ENCODE measurements at regions not wholly inside any gene's neighbourhood (a gene's known extent, or its start where the extent isn't known, plus 50 kb on each side); places are given as distances from the start of the nearest gene placed in this dataset.
A peak's percentile ranks its signal among the peaks of the same experiment; 100 is the strongest.

DNA sequence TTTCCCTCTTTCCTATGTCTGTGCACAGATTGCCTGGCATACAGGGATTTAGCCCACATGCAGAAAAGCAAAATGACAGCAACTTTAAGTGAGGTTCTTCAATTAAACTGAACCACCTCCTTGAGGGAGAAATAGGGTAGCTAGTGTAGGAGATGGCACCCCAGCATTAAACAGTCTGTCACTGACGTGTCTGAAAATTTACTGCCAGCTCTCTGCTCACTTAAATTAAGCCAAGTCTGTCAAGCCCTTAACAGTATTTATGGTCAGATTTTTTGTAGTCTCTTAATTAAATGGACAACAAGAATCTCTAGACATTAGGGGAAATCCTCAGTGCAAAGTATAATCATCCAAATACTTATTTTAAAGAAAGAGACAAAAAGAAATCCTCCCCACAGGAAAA is 696.5 kb upstream of the PTBP2 start:
- DNase-seq = no peak

DNA sequence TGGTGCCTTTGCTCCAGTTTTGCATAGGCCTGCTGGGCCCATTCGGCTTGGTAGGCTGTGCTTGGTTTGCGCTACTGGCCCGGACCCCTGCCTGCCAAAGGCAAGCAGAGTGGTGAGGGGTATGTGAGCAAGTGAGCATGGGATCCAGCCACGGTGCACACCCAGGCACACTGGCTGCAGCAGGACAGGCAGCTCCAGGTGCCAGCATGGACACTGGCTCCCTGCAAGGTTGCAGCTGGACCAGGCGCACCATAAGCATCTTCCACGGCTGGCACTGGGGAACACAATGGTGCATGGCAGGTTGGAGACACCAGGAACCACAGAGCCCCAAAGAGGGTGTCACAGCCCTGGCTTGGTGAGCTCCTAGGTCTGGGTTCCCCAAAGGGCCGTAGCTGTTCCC is 693.5 kb upstream of the PTBP2 start:
- DNase-seq = no peak

DNA sequence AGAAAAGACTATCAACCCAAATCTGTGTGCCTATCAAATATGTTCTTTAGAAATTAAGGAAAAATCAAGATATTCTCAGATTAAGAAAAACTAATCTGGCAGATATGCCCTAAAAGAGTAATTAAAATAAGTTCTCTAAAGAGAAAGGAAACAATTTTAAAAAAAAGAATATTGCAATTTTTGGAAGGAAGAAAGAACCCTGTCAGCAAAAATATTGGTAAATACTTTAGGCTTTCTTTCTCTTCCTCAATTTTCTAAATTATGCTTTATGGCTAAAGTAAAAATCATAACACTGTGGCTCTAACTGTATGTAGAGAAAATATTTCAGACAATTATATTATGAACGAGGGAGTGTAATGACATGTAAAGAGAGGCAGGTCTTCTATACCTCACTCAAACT is 691.3 kb upstream of the PTBP2 start:
- DNase-seq = no peak

DNA sequence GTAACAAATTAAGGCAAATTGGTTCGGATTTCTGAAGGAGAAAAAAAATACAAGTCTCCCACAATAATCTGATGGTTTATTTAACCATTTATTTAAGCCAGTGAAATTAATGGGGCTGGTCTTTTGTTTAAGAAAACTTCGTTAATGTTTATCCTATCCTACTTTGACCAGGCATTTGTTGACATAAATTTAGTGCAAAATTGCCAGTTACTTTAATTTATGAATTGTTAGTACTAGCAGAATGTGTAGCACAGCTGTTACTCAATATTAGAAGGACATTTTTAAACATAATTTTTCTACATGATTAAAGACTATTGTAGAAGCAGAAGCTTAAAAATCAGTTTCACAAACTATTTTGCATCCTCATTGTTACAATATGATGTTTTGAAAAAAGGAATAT is 687.6 kb upstream of the PTBP2 start:
- DNase-seq = no peak

DNA sequence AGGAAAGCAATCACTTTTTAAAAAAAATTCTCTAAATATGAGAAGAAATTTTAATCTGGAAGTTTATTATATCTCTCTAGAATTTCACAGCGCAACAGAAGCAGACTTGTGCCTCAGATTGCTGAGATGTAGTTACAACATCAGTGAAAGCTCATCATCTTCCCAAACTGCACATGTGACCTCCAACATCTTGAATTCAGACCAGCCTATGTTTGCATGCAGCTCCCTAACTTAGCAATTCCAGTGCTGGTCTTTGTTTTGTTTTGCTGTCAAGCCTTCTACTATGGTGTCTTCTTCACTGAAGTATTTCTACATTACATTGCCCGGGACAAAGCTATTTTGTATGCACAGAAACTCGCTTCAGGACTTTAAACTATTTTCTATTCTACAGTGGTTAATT is 684.8 kb upstream of the PTBP2 start:
- DNase-seq = no peak

DNA sequence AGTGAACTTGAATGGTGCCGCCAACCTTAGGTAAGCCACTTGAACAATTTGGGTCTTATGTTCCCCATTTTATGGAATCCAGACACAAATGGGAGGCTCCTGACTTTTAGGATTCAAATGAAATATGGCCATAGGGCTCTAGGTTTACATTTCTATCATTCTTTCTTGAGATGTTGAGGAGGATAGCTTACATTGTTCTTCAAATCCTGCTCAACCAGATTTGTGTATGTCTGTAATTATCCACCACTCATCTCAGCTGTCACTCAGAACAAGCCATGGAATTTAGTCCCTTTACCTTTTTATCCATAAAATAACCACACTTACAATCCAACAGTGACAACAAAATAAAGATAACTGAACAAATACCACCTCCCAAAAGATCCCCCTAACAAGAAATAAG is 682.9 kb upstream of the PTBP2 start:
- DNase-seq = no peak

DNA sequence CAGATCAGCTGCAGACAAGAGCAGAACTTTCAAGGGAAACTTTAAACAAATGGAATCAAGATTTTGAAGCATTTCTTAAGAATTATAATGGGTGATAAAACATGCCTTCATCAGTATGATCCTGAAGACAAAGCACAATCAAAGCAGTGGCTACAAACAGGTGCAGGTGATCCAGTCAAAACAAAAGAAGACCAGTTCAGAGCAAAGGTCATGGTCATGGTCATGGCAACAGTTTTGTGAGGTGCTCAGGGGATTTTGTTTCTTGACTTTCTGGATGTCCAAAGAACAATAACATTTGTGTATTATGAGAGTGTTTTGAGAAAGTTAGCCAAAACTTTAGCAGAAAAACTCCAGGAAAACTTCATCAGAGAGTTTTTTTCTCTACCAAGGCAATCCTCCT is 681.7 kb upstream of the PTBP2 start:
- no peak for DNase-seq

DNA sequence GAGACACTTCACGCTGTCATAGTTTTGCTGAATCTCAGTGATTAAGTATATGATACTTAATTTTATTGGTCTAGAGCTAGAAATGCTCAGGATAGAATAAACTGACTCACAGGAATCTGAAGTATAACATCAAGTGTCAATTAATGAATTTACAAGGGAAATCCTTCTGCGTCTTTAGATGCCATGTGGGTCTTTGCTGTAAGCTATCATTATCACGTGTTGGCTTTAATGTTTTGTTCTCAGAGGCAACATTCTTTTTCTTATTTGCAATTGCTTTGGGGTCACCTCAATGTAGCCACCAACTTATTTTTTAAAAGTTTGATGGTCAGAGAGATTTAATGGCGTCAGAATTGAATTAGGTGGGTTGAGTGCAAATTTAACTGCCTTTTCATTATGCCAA is 680.1 kb upstream of the PTBP2 start:
- DNase-seq = no peak

DNA sequence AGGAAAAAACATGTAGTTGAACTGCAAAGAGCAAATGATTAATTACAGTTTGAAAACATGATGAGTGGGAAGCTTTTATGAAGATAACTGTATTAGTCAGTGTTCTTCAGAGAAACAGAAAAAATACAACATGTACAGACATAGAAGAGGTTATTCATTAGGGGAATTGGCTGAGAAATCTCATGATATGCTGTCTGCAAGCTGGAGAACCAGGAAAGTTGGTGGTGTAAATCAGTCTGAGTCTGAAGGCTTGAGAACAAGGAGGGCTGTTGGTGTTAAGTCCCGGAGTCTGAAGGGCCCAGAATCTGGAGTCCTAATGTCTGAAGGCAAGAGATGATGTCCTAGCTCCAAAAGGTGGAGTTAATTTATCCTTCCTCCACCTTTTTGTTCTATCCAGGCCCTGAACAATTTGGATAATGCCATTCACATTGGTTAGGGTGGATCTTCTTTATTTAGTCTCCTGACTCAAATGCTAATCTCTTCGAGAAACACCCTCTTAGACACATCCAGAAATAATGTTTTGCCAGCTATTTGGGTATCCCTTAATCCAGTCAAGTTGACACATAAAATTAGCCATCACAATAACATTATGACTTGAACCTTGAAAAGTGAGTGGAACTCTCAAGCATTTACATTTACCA is 672.9 kb upstream of the PTBP2 start:
- DNase-seq = no peak

DNA sequence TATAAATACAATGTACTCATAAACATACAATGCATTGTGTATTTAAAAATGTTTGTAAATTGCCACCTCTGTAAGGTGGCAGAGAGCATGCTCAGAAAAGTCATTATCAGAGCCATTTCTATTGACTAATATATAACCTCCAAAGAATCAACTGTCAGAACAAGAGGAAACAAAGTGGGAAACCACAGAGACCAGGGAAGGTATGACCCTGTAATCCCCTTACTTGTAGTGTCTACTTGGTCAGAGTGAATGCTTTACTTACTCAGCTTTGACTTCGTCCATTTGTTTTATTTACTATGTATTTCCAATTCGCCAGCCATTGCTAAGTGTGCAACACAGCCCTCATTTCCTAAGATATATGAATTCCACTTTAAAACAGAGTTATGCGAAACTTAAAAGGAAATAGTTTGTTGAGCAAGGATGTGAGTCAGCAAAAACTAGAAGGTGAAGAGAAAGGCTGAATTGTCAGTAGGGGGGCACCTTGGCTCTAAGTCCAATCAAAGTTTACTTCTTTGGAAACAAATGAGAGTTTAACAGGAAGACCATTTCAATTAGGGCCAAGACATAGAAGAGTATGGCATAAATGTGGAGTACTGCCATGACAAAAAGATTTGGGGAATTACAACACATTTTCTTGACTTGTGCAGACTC is 671.7 kb upstream of the PTBP2 start:
- no peak for DNase-seq

DNA sequence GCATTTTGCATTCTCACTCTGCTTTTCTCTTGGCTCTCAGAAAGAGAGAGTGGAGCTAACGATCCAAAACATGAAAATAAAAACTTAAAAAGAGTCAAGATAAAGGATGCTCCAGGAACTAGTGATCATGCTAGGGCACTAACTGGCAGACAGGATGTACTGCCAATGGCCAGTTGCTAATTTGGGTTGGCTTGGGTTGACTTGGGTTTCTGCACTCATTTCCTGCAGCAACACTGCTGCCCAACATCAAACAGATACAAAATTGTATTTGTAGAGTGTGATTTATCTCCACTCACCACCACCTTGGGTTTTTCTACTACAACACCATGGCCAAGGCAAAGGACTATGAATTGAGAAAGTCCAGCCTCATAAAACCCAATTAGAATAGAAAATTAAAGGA is 662.3 kb upstream of the PTBP2 start:
- DNase-seq = no peak

DNA sequence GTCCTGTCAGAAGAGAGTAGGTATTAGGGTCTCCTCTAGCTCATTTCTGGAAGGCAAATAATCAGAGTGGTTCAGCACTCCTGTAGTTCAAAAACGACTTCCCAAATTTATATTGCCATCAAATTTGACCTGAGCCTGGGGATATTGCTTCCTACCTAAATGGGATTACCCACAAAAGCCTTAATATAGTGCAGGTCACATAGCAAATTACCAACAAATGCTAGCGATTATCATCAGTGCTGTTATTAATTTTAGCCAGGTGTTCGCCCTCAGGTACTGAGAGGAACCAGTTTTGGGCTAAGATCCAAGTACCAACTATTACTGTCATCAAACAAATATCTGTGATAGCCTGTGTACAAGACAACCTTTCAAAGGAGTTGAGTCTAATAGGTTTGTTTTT is 661.8 kb upstream of the PTBP2 start:
- no peak for DNase-seq

DNA sequence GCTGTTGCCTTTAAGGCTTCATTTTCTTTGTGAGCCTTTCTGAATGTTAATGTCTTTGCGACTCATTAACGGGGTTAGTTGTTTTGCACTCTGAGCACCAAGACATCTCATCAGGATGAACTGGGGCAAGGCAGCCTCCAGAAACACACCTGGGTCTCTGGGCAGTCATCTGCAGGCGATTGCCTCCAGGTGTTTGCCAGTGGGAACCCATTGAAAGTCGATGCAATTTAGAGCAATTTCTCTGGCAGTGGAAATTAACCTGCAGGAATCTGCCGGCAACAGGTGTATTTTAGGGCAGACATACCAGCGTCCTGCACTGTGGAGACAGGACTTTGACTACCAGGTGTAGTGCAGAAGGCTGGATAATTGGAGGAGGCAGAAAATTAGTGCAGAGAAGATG is 661.0 kb upstream of the PTBP2 start:
- no peak for DNase-seq

DNA sequence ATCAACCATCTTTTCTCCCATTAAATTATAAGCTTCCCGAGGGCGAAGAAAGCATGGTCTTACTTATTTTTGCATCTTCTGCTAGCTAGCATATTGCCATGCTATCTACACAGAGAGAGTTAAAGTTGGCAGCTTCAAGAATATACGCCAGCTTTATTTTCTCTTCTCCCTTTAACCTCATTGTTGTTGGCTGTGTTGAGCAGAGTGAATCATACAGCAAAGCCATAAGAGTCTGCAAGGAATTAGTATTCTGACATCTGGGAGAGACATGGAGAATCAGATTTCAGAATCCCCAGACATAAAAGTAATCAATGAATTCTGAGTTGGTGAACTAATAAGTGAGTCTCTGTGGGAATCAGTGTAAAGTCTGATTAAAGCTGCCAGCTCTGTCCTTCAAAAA is 649.6 kb upstream of the PTBP2 start:
- DNase-seq = no peak

DNA sequence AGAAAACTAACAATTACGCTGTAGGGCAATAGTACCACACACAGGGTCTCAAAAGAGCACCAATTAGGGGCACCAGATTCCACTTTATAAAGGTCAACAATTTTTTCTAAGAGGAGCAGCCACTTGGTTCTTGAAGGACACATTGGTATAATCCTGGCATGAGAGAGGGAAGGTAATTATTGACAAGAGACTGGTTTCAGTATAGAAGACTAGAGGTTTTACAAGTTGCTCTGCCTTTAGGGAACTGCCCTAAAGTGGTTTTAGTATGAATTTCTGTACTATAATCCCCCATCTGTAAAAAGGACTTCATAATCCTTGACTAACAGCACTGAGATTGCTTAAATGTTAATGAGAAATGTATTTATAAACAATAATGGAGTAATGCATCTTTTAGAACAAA is 648.5 kb upstream of the PTBP2 start:
- DNase-seq = no peak

DNA sequence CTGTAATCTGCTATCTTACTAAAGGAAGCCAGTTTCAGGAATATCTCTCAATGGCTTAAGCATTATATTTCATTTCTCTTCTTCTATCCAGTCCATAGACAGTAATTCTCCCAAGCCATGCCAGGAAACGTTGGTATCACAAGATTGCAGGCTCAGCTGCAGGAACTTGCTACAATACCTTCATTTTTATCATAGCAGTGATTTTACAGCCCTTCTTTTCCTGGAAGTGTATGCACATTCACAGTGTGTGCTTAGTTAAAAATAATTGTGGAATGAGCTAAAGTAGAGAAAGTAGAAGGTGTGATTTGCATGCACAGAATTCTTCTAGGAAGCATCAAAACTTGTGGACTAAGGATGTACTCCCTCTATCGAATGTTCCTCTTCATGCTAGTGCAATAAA is 647.2 kb upstream of the PTBP2 start:
- no peak for DNase-seq

DNA sequence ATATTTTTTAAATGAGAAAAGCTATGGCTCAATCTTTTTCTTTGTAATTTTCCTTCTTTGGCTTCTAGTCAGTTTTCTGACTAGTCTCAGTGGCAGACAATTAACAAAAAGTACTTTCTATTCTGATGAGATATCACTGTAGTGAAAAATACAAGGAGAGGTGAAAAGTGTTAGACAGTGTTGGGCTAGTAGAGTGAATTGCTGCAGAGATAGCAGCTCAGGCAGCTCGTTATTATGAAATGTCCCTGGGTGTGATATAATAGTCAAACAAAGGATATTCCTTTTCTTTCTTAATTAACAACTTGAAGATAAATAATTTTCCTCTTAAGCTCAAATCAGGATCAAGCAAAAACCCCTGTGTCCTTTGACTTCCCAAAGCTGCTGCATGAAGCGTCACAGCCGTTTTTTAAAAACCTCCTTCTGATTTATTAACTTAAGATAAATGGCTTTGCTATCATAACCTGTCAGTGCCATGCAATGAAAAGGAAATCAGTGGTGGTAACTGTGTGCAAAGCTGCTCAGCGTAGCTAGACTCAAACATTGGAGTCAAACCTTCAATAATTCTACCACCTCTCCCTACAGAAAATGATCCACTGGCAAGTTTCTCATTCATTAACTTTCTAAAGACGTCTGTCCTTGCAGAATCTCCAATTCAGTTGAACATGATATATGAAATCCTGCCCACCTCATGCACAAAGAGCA is 646.6 kb upstream of the PTBP2 start:
- no peak for DNase-seq

DNA sequence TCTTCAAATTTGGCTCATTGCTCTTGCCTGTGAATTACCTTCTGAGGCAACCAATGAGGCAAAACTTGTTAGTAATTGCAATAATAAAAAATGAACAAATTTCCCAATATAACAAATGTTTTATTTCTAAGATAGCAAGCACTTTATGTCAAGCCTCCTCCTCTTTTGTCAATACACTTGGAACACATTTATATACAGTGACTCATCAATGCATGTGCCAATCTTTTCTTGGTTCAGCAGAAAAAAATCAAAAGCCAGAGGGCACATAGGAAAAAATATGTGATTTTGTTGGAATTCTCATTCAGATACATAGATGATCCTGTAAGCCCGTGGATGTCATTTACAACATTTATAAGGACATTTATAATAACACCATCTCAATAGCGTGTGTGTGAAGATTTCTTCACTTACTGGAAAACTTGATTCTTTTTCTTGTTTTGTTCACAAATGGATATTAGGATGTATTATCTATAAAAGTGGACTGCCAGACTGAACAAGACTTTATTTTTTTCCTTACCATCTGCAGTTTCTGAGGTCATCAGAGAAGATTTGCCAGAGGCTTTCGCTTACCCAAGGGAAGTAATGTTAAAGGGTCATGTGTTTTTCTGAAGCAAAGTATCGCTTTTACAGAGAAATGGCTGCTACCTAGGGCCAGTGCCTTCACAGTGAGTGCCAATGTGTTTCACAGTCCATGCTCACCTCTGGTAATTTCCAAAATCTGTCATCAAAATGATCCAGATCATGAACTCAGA is 645.7 kb upstream of the PTBP2 start:
- peak; percentile 19 for DNase-seq

DNA sequence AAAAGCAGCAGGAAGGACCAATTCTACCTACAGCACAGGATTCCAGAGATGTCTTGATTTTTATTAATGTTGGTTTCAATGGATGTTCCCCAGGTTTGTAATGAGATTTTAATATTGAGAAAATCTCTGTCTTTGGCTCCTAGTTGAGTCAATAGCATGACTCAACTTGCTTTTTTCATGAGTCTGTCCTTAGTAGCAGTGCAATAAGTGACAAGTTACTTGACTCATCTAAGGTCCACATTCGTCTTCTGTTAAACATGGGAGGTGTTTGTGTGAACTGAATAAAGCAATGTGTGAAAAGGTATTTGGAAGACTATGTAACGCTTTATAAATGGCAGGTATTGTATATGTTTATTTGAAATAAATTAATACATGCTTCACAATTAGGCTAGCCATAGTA is 645.0 kb upstream of the PTBP2 start:
- DNase-seq = no peak

DNA sequence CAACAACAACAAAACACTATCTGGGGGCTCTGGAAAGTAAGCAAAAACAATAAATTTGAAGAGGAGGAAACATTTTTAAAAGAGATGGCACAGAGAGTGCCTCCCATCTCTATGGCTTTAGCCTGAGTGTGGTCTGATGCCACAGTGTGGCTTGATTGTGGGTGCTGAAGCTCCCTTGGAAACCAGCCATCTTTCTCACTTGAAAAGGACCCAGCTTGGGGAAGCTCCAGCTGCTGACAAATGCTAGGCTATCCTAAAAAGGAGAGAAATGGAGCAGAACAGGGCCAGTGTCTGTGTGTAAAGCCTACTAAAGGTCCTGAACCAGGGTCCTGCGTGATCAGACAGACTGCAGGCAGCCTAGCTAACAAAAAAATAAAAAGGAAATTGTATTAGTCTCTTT is 642.0 kb upstream of the PTBP2 start:
- DNase-seq = no peak

DNA sequence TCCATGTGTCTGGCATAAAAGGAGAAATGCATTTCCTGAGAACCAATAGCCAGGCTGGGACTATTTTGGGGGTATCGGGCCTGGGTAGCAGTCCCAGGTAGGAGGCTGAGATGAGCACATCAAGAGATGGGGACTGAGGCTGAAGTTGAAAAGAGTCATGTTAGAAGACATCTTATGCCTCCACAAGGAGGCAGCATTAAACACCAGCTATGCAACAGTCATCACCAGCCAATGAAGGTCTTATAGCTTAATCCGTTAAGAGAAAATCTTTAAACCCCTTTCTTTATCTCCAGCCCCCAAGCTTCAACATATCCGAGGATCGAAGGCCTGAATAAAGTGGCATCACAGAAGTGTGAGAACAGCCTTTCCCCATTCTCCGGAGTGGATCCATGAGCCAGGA is 640.7 kb upstream of the PTBP2 start:
- DNase-seq = peak; percentile 6

DNA sequence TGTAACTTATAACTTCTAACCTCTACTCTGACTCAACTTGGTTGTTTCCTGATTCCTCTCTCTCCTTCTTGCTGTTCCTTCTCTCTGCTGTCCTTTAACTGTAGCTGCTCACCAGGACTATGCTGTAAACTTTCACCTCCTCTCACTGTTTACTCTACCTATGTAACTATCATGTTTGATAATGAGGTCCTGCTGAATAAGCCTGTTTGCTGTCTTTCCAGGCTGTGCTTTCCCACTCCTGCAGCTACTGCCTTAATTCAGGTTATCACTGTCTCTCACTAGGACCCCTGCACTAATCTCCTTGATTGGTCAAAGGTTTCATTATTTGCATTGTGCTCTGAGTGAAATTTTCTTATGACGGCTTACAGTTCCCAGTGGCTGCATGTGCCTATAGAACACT is 633.9 kb upstream of the PTBP2 start:
- no peak for DNase-seq

DNA sequence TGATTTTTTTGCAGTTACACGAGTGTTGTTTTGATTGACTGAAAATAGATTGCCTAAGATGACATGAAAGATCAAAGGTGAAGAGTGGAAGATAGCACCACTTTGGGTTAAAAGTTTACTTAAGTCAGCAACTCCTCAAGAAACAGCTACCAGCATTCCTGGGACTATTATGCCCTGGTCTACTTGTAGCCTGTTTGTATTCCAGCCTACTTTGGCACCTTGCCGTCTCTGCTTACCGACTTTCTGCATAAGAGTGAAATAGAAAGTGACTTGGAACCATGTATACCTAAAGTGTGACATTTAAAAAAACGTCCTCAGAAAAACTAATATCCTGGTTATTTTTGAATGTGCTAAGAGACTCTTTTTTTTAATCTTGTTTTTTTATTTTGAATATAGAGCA is 631.5 kb upstream of the PTBP2 start:
- no peak for DNase-seq
